HUES6 (cell line): ENCODE measurements at regions not wholly inside any gene's neighbourhood (a gene's known extent, or its start where the extent isn't known, plus 50 kb on each side); places are given as distances from the start of the nearest gene placed in this dataset.

ENCODE experiments used
- H3K27ac ChIP-seq: 2 replicates; pipeline ENCODE4 v1.7.0; 2013; ENCODE audit warnings: low read depth, mild to moderate bottlenecking, low read length, inconsistent platforms
- H3K27me3 ChIP-seq: 2 replicates; pipeline ENCODE4 v1.6.1; 2013; ENCODE audit warnings: low read length; ENCODE audit not compliant: control insufficient read depth, insufficient read depth
- H3K36me3 ChIP-seq: 2 replicates; pipeline ENCODE4 v1.6.1; 2013; ENCODE audit warnings: low read length; ENCODE audit not compliant: control insufficient read depth, insufficient read depth
- H3K4me1 ChIP-seq: 2 replicates; pipeline ENCODE4 v1.6.1; 2013; ENCODE audit warnings: low read length; ENCODE audit not compliant: control insufficient read depth, insufficient read depth
- H3K4me3 ChIP-seq: 2 replicates; pipeline ENCODE4 v1.5.1; 2013; ENCODE audit warnings: low read depth, low read length
- H3K9ac ChIP-seq: one replicate; pipeline ENCODE4 v1.6.1; 2013; ENCODE audit warnings: mild to moderate bottlenecking, low read length
- H3K9me3 ChIP-seq: 2 replicates; pipeline ENCODE4 v1.6.1; 2013; ENCODE audit warnings: low read depth, low read length; ENCODE audit not compliant: control insufficient read depth, insufficient read depth

- no peak overlapping the region for H3K27ac ChIP-seq
- H3K36me3 ChIP-seq, result no peaks in the 10 kb centered on the region
- no peaks in the 10 kb centered on the region for H3K27me3 ChIP-seq
- H3K4me1 ChIP-seq, result no peaks in the 10 kb centered on the region
- H3K4me3 ChIP-seq, result no peak overlapping the region
- H3K9ac ChIP-seq, result no peak overlapping the region
- H3K9me3 ChIP-seq, result no peaks in the 10 kb centered on the region
Observed at GRCh38 chr4:27182211-27182610, 321.6 kb downstream of the STIM2 start.

- H3K36me3 ChIP-seq, result no peaks in the 10 kb centered on the region
- H3K9me3 ChIP-seq, result no peaks in the 10 kb centered on the region
- H3K9ac ChIP-seq, result no peak overlapping the region
- H3K4me3 ChIP-seq, result no peak overlapping the region
- H3K4me1 ChIP-seq, result no peaks in the 10 kb centered on the region
- no peak overlapping the region for H3K27ac ChIP-seq
- H3K27me3 ChIP-seq, result no peaks in the 10 kb centered on the region
Observed at GRCh38 chr4:27184508-27185155, 324.0 kb downstream of the STIM2 start.

DNA sequence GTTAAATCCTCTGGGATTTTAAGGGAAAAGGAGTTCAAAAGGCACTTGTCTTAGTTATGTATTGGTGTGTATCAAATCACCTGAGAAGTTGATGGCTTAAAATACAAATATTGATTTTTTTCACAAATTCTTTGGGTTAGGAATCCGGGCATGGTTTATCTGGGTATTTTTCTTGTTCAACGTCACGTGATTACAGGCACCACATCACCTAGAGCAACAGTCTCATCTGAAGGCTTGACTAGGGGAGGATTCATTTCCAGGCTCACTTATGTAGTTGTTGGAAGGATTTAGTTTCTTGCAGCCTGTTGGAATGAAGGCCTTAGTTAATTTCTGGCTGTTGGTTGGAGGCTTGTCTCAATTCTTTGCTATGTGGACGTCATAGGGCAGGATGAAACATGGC lies 326.1 kb downstream of the STIM2 start:
- Histone ChIP-seq H3K9ac (no peak overlapping the region), H3K4me1 (no peaks in the 10 kb centered on the region), H3K9me3 (no peaks in the 10 kb centered on the region), H3K27me3 (no peaks in the 10 kb centered on the region), H3K4me3 (no peak overlapping the region), H3K36me3 (no peaks in the 10 kb centered on the region), H3K27ac (no peak overlapping the region)

DNA sequence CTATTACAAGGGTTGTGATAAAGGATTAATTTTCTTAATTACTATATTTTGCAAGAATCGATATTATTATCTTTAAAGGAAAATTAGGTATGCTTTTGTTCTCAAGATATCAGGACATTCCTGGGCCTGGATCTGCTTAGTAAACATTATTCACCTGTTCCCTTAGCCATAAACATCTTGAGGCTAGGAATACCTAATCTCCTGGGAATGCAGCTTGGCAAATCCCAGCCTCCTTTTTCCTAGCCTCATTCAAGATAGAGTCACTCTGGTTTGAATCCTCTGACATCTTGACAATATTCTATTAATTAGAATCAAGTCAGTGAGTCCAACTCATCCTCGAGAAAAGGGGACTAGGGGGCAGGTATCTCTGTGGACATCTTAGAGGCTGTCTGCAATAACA lies 327.1 kb downstream of the STIM2 start:
- H3K27me3 ChIP-seq, result no peaks in the 10 kb centered on the region
- no peak overlapping the region for H3K27ac ChIP-seq

GRCh38 chr4:27189683-27190082 lies 329.0 kb downstream of the STIM2 start:
- Histone ChIP-seq H3K27ac (no peak overlapping the region), H3K27me3 (no peaks in the 10 kb centered on the region), H3K9ac (no peak overlapping the region), H3K4me1 (no peaks in the 10 kb centered on the region), H3K4me3 (no peak overlapping the region), H3K9me3 (no peaks in the 10 kb centered on the region), H3K36me3 (no peaks in the 10 kb centered on the region)

More for the DNA sequence above, 327.1 kb downstream of the STIM2 start:
- Histone ChIP-seq H3K9me3 (no peaks in the 10 kb centered on the region), H3K9ac (no peak overlapping the region), H3K4me1 (no peaks in the 10 kb centered on the region), H3K4me3 (no peak overlapping the region), H3K36me3 (no peaks in the 10 kb centered on the region)

GRCh38 chr4:27191592-27191991 lies 331.0 kb downstream of the STIM2 start:
- no peaks in the 10 kb centered on the region for H3K36me3 ChIP-seq
- no peaks in the 10 kb centered on the region for H3K27me3 ChIP-seq
- H3K9me3 ChIP-seq, result no peaks in the 10 kb centered on the region
- no peaks in the 10 kb centered on the region for H3K4me1 ChIP-seq
- no peak overlapping the region for H3K9ac ChIP-seq
- H3K27ac ChIP-seq, result no peak overlapping the region
- no peak overlapping the region for H3K4me3 ChIP-seq

- Histone ChIP-seq H3K36me3 (no peaks in the 10 kb centered on the region), H3K27ac (no peak overlapping the region), H3K9ac (no peak overlapping the region), H3K4me1 (no peaks in the 10 kb centered on the region), H3K4me3 (no peak overlapping the region), H3K27me3 (no peaks in the 10 kb centered on the region), H3K9me3 (no peaks in the 10 kb centered on the region)
Observed at GRCh38 chr4:27194599-27195176, 334.0 kb downstream of the STIM2 start.

GRCh38 chr4:27198246-27198645 lies 337.6 kb downstream of the STIM2 start:
- Histone ChIP-seq H3K9ac (no peak overlapping the region), H3K4me3 (no peak overlapping the region), H3K9me3 (no peaks in the 10 kb centered on the region)

DNA sequence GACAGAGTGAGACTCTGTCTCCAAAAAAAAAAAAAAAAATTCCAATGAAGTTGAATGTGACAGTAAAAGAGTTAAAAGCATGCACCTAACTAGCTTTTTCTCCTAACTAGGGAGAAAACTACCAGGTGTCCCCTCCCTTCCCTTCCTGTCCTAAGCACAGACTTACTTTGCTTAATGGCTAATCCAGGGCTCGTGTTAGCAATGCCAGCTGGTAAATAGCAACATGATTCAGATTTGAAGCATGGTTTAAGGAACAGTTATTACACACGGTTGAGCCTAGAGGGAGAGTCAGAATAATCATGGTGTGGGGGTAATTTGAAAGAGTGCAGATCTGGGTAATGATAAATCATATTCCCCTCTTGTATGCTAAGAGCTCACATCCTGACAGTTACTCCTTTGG lies 338.3 kb downstream of the STIM2 start:
- Histone ChIP-seq H3K9ac (no peak overlapping the region), H3K27ac (no peak overlapping the region), H3K4me1 (no peaks in the 10 kb centered on the region), H3K9me3 (no peaks in the 10 kb centered on the region), H3K4me3 (no peak overlapping the region), H3K36me3 (no peaks in the 10 kb centered on the region), H3K27me3 (no peaks in the 10 kb centered on the region)

More at GRCh38 chr4:27198246-27198645, 337.6 kb downstream of the STIM2 start:
- no peak overlapping the region for H3K27ac ChIP-seq
- no peaks in the 10 kb centered on the region for H3K27me3 ChIP-seq
- H3K36me3 ChIP-seq, result no peaks in the 10 kb centered on the region
- no peaks in the 10 kb centered on the region for H3K4me1 ChIP-seq

DNA sequence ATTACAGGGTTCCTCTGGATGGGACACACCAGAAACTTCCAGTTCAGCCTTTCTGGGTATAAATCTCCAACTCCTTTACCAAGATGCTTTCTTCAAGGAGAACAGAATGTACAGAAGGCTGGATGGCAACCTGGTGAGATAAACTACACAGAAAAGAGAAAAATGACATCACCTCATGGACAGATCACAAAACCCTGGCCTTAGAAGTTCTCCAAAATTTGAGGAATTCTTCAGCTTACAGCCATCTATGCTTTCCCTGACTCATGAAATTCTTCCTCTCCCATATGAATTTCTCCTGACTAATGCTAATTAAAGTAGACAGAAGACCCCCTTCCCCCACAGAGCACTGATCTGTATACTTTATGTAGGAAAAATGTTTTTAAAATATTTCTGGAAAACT lies 345.4 kb downstream of the STIM2 start:
- Histone ChIP-seq H3K4me1 (peaks cover 3% of the 10 kb centered on the region; the same call in 1 of the 2 replicates), H3K27me3 (no peaks in the 10 kb centered on the region), H3K27ac (no peak overlapping the region), H3K36me3 (no peaks in the 10 kb centered on the region), H3K9me3 (no peaks in the 10 kb centered on the region), H3K9ac (no peak overlapping the region), H3K4me3 (no peak overlapping the region)

DNA sequence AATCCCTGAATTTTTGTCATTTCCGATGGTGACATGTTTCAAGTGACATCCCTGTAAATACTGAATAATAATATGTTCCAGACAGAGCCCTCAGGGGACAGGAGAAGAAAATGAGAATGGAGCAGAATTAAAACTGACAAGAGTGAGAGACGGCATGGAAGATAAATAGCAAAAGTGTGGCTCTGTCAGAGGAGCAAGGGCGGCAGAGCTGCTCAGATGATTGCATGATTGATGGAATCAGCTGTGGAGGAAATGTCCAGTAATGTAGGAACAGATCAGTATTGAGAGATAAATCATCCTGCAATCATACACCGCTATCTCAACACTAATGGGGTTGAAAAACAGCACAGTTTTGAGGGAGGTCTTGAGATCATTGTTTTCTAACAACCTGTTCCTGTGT lies 350.3 kb downstream of the STIM2 start:
- no peaks in the 10 kb centered on the region for H3K9me3 ChIP-seq
- no peak overlapping the region for H3K9ac ChIP-seq
- H3K27me3 ChIP-seq, result no peaks in the 10 kb centered on the region
- no peak overlapping the region for H3K4me3 ChIP-seq
- peaks cover 3% of the 10 kb centered on the region; the same call in 1 of the 2 replicates for H3K4me1 ChIP-seq
- H3K27ac ChIP-seq, result no peak overlapping the region
- no peaks in the 10 kb centered on the region for H3K36me3 ChIP-seq
